HS-27A (cell line): ENCODE measurements at regions not wholly inside any gene's neighbourhood (a gene's known extent, or its start where the extent isn't known, plus 50 kb on each side); places are given as distances from the start of the nearest gene placed in this dataset.

Experiments
- DNase-seq: peaks from one replicate; pipeline ENCODE4 v3.0.0-alpha.2; 2012; ENCODE audit warnings: low read depth, missing footprints

GRCh38 chr3:80492162-80492561, 724.4 kb upstream of the ROBO1 start:
- DNase-seq: no peak

- no peak for DNase-seq
Measured at GRCh38 chr3:80472961-80473360, 705.2 kb upstream of the ROBO1 start.

GRCh38 chr3:80472459-80472858, 704.7 kb upstream of the ROBO1 start:
- no peak for DNase-seq

- no peak for DNase-seq
Measured at GRCh38 chr3:80470433-80470832, 702.6 kb upstream of the ROBO1 start.

- DNase-seq: no peak
Measured at GRCh38 chr3:80465746-80466145, 697.9 kb upstream of the ROBO1 start.

DNA sequence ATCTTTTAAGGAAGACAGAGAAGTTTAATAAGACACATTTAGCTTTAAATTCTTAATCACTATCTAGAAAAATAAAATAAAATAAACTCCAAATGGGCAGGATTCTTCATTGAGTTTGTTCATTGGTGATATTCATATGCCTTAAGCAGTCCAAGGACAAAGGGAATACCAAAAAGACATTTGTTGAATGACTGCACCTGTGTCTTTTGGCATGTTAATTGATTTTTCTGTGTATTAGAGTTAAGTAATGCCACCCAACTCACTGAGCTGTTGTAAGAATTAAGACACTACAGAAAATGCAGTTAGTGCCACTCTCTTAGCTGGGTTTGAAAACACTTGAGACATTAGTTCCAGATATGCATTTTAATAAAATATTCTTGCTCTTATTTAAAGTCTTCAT, 683.6 kb upstream of the ROBO1 start:
- no peak for DNase-seq

GRCh38 chr3:80445641-80446040, 677.8 kb upstream of the ROBO1 start:
- no peak for DNase-seq

DNA sequence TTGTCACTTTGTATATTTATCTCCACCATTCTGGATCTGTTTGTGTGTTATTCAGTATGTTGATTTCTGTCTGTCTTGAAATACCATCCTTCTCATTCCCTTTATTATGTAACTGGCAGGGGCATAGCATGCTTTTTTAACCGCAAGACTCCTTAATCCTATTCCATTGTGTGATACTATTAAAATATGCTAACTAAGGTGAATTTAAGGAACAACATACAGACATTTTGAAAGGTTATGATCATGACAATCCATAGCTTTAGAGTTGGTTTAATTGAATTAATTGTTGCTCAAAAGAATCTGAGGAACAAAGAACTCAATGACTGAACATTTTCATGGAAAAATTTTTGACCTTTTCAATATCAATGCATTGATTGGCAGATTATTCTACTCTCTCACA, 677.3 kb upstream of the ROBO1 start:
- no peak for DNase-seq

DNA sequence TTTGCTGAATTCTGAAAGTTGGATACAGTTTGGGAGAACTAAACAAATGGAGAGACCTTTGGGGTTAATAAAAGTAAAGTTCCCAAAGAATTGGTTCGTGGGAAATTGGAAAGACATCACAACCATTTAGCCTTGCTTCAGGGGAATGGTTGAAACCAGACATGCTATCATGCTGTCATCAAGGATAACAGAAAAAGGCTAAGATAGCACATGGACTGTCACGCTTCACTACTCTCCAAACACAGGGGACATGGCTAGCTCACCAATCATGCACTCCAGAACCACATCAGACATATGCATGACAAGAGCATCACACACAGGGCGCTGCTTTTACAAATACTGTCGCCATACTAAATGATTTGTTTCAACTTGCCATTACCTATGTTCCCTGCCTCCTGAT, 671.7 kb upstream of the ROBO1 start:
- no peak for DNase-seq

DNA sequence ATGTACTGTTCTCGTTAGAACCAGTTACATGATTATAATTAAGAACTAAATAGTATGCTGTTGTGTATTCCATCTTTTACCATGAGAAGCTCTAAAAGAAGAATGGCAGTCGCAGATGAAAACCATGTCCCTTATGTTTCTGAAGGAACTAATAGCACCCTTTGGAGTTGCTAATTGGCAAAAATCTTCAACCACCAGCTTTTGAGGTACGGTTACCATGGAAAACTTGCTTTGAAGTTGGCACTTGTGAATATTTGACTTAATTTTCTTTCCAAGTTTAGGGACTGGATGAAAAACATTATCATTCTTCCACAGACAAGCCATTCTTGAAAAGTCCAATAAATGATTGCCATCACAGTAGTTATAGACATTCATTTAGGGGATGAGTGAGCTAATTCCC, 666.6 kb upstream of the ROBO1 start:
- DNase-seq: no peak

- no peak for DNase-seq
Measured at GRCh38 chr3:80424951-80425350, 657.2 kb upstream of the ROBO1 start.

DNA sequence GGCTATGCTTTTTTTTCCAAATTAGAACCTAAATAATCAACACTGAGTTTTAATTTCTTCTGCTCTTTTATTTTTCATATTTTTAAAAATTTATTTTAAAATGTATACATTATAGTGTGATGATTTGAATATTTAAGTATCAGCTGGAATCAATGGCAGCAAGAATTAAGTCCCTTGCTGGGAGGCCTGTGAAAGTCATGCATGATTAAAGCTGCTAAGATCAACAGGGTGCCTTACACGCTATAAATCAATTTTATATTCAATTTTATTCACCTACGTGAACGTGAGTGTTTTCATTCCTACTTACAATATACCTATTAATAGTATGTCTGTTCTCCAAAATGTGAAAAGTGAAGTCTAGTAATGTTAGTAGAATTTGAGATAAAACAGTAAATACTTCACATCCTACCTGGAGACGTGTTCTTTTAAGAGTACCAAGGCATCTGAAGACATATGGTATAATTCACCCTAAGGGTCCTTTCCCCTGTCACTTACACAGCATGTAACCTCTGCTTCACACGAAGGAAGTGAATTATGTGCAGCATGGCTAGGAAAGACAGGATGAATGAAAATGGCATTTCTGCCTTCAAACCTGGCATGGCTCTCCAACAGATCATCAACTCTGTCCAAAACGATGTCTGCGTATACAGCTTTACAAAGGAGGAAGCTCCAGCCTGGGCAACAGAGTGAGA, 640.4 kb upstream of the ROBO1 start:
- DNase-seq: no peak

GRCh38 chr3:80405618-80406017, 637.8 kb upstream of the ROBO1 start:
- no peak for DNase-seq

DNA sequence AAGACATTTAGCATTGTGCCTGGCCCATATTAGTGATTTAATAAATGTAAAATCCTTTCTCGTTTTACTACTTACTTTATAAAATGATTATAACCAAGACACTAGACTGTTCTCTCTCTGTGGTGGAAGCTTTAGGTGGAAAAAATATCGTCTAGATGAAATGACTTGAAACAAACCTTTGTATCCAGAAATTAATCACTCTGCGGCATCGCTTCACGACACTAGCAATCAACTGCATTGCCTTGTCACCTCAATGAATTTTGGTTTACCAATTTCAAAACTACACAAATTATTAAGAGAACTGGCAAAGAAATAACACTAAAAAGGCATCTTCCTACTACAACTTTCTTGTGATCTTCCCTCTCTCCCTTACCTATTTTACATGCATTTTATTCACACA, 627.2 kb upstream of the ROBO1 start:
- DNase-seq: no peak

GRCh38 chr3:80391573-80391972, 623.8 kb upstream of the ROBO1 start:
- no peak for DNase-seq

GRCh38 chr3:80384811-80385210, 617.0 kb upstream of the ROBO1 start:
- DNase-seq: no peak

GRCh38 chr3:80374423-80374822, 606.6 kb upstream of the ROBO1 start:
- DNase-seq: no peak

- DNase-seq: no peak
Measured at GRCh38 chr3:80368616-80369015, 600.8 kb upstream of the ROBO1 start.

- no peak for DNase-seq
Measured at GRCh38 chr3:80366808-80367548, 599.2 kb upstream of the ROBO1 start.

- no peak for DNase-seq
Measured at GRCh38 chr3:80357761-80358160, 590.0 kb upstream of the ROBO1 start.

DNA sequence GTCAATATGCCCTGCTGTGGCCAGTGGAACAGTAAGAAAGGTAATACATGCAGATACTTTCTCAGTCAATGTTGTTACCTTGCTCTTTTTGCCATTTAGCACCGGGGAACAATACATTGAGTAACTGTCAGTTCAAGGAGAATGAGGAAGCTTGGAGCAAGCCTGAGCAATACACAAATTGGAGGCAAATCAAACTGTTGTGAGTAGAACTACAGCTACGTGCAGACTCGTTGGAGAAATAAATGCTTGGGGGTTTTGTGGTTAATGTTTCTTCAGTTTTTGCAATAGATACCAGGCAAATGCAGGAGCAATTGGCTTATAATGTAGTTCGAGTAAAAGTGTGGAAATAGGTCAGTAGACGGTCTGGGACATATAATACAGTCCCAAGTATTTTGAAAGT, 587.3 kb upstream of the ROBO1 start:
- no peak for DNase-seq

DNA sequence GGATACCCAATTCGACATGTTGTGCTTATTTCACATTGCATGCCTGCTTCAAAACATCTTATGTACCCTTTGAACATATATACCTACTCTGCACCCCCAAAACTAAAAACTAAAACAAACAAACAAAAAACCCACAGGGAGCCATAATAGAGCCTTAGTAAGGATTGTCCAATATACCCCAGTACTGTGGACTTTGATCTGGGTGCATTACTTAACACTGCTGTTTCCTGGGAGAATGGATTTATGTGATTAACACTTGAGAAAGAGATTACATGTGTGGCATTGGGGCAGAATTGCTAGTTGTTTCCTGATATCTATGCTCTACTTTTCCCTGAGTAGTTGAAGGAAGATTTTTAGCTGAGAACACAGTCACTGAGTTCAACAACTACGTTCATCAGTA, 583.4 kb upstream of the ROBO1 start:
- no peak for DNase-seq

- no peak for DNase-seq
Measured at GRCh38 chr3:80350771-80351170, 583.0 kb upstream of the ROBO1 start.

GRCh38 chr3:80338366-80338765, 570.6 kb upstream of the ROBO1 start:
- no peak for DNase-seq
